GM19023 (cell line): ENCODE measurements at regions not wholly inside any gene's neighbourhood (a gene's known extent, or its start where the extent isn't known, plus 50 kb on each side); places are given as distances from the start of the nearest gene placed in this dataset.

Experiments
- ATAC-seq: cut with Tn5 transposase; IDR thresholded peaks from one replicate; pipeline ENCODE4 v1.9.1; 2021; ENCODE audit warnings: mild to moderate bottlenecking, moderate library complexity; ENCODE audit not compliant: unreplicated experiment

GRCh38 chr5:4882186-4882585, 257.9 kb upstream of the ADAMTS16 start:
- no peak for ATAC-seq

DNA sequence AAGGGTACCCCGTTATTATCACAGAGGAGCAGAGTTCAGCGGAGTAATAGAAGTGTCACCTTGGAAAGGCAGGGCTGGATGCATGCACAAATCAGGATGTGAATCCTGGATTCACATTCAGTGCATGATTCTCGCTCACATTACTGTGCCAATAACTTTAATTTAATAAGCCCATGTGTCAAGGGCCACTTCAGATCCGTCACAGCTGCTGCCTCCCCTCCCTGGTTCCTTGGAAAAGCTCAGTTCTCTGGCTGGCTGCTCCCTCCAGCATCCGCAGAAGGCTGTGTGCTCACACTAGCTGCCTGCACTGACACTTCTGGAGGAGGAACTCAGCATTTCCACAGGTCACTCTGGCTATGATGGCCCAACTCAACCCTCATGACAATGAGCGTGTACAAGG, 256.8 kb upstream of the ADAMTS16 start:
- ATAC-seq: no peak

DNA sequence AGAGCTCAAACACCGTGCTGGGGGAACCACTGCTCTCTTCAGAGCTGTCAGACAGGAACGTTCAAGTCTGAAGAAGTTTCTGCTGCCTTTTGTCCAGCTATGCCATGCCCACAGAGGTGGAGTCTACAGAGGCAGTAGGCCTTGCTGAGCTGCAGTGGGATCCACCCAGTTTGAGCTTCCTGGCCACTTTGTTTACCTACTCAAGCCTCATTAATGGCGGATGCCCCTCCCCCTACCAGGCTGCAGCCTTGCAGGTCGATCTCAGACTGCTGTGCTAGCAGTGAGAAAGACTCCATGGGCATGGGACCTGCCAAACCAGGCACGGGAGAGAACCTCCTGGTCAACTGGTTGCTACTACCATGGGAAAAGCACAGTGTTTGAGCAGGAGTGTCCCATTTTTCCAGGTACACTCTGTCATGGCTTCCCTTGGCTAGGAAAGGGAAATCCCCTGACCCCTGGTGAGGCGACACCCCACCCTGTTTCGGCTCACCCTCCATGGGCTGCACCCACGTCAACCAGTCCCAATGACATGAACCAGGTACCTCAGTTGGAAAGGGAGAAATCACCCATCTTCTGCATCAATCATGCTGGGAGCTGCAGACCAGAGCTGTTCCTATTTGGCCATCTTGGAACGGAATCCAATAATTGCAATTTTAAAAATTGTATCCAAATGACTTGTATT, 246.9 kb upstream of the ADAMTS16 start:
- ATAC-seq: no peak

GRCh38 chr5:4896328-4896727, 243.8 kb upstream of the ADAMTS16 start:
- no peak for ATAC-seq

DNA sequence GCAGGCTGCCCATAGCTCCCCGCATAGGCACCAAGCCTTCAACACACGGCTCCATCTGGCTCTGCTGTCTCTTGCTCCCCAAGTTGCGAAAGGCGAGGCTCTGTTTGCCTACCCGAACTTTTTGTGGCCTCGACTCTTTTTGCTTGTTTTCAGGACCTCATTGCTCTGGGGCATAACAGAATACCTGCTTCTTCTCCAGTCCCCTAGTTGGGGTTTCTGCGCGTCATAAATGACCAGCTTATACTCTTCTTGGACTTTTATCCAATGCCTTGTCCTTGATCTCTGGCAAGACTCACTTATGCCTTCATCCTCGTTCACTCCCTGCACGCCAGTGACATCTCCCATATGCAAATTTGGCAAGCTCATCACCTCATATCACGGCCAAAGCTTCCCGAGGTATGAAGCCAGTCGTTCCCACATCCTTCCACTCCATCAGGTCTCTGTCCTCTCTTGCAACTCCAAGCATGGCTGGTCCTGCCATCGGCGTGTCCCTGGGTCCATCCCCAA, 238.8 kb upstream of the ADAMTS16 start:
- ATAC-seq: no peak

DNA sequence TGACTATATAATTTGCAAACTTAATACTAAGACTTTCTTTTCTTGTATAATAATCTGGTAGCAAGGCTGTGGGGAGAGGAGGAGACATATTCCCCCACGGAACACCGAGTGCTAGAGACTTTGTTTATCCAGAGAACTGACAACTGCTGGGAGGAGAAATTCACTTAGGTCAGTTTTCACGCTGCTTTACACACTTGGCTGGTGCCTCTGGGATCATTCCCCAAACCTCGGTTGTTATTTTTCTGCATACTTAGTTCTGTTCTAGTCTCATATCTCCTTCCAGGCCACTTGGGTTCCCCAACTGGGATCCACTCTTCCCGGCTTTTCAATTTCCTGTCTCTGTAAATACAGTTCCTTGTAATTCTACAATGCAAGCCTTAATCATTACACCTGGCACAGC, 238.2 kb upstream of the ADAMTS16 start:
- ATAC-seq: no peak

DNA sequence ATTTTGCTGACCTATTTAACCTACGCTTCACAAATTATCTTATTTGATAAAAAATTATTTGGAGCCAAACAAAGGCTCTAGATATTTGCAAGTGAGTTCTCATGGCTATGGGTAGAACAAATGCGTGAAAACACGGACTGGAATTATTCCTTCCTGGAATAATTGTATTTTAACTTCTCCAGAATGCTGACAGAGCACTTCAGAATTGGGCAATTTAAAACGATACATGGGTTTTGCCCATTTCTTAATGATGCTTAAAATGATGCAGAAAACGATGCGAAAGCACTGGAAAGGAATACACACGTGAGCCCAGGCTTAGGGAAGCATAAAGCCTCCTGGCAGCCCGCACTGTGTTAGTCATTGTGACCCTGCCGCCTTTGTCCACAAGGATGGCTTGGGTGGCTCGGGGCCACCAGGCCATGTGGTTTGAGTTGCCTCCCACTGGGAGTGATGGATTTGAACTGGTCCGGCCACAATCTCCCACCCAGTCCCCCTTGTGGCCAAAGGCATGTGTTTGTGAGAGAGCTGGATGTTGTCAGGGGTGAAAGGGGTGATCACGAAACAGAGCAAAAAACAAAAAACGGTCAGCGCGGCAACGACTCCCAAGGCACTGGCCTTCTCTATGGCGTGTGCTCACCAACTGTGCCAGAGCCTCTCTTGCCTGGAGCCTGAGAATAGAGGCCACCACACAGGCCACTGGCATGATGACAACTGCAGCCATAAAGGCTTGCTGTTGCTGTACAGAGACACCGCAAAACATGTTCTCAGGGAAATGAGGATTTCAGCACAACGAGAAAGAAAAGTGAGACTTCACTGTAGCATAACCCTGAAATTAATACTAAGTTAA, 234.2 kb upstream of the ADAMTS16 start:
- ATAC-seq: no peak

DNA sequence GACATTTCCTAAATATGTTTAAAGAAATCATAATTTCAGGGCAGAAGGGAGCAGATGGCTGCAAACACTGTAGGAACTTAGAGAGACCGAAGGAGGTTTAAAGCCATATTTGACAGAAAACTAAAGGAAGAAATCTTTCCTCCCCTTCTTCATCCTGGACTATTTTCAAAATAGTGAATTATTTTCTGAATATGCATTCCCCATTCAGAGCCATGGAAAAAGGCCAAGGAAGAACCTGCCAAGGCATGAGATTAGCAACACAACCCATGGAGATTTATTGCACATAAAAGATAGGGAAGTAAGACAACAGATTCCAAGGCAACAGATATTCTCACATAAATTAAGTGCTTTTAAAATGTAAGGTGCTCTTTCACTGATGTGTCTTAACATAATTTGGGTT, 233.3 kb upstream of the ADAMTS16 start:
- ATAC-seq: no peak

DNA sequence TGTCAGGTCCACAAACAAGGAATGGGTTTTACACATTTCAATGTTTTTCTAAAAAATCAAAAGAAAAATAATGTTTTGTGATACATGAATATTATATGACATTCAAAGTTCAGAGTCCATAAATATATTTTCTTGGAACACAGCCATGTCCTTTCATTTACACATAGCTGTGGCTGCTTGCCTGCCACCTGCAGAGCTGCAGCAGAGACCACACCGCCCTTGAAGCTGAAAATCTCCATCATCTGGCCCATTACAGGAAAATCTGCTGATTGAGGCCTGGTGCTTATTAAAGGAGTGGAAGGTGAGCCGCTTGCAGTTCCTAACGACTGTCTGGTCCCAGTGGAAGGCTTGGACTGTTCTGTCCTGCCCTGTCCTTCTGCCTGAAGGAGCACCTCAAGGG, 232.6 kb upstream of the ADAMTS16 start:
- ATAC-seq: no peak

GRCh38 chr5:4909086-4909485, 231.0 kb upstream of the ADAMTS16 start:
- no peak for ATAC-seq

GRCh38 chr5:4911646-4912403, 228.3 kb upstream of the ADAMTS16 start:
- no peak for ATAC-seq

DNA sequence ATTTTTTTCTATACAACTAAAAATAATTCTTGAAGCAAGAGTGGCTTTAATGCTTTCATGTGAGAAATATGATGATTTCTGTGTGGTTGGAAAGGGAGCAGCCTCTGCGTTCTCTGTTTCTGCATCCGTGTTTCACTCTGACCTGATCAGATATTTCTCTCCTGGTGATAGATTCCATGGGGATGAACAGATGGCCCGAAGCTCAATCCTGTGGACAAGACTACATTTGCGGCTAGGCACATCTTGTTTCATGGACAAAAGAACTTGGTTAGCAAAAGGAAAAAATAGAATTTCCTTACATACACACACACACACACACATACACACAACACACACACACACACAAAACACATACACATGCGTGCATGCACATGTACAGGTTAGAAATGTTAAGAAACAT, 218.2 kb upstream of the ADAMTS16 start:
- no peak for ATAC-seq

GRCh38 chr5:4924577-4924976, 215.6 kb upstream of the ADAMTS16 start:
- no peak for ATAC-seq

GRCh38 chr5:4927097-4927496, 213.0 kb upstream of the ADAMTS16 start:
- ATAC-seq: no peak

GRCh38 chr5:4928409-4928808, 211.7 kb upstream of the ADAMTS16 start:
- ATAC-seq: no peak

- no peak for ATAC-seq
Measured at GRCh38 chr5:4929092-4929655, 211.0 kb upstream of the ADAMTS16 start.

- ATAC-seq: no peak
Measured at GRCh38 chr5:4939042-4939781, 200.9 kb upstream of the ADAMTS16 start.

DNA sequence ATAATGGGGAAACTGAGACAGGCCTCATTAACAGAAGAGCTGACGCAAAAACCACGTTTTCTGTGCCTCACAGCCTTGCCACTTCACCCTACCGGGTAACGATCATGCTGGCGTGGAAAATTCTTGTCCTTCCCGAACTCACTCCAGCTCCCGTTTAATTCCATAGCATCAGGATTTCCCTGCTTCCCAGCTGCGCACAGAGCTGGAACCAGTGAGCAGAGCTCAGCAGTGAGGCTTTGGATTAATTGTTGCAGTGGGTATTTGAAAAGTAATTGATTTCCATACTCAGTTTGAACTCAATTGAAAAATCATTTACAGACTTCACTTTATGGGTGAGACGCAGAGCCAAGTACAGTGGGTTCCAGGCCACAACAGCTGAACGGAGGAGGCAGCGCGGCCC, 199.0 kb upstream of the ADAMTS16 start:
- ATAC-seq: no peak

- ATAC-seq: peak; percentile 70
Measured at GRCh38 chr5:4941957-4942830, 197.9 kb upstream of the ADAMTS16 start.

DNA sequence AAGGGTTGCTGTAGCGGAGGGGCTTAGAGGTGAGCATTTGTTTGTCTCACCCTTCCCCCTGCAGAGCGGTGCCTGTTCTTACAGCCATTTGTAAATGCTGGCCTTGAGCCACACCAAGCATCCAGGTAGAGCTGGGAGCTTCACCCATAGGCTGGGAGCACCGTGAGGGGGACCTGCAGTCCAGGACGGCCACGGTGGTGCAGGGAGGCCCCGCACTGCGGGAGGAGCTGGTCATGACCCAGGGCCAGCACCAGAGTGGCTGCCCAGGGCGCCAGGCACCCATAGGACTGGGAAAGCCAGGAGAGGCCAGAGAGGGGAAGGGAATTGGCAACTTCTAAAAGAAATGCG, 197.3 kb upstream of the ADAMTS16 start:
- ATAC-seq: no peak
